Testis (tissue), 2 donors: ENCODE measurements at regions not wholly inside any gene's neighbourhood (a gene's known extent, or its start where the extent isn't known, plus 50 kb on each side); places are given as distances from the start of the nearest gene placed in this dataset.

Experiments
- POLR2A ChIP-seq: fragments of 450-650 bp; IDR thresholded peaks from one replicate; pipeline ENCODE4 v1.6.1; 2017; ENCODE audit warnings: antibody characterized with exemption, mild to moderate bottlenecking, moderate library complexity
- TF ChIP-seq, protein P1 (sequence below), 3 experiments: fragments of 450-650 bp in 2 of 3; fragments of 200-600 bp in 1 of 3; sonication (generic) in 1 of 3; IDR thresholded peaks; one replicate each; pipeline ENCODE4 v1.5.1; 2016 to 2019; ENCODE audit warnings: antibody characterized with exemption in 3 of 3, mild to moderate bottlenecking in 2 of 3, moderate library complexity in 1 of 3

DNA sequence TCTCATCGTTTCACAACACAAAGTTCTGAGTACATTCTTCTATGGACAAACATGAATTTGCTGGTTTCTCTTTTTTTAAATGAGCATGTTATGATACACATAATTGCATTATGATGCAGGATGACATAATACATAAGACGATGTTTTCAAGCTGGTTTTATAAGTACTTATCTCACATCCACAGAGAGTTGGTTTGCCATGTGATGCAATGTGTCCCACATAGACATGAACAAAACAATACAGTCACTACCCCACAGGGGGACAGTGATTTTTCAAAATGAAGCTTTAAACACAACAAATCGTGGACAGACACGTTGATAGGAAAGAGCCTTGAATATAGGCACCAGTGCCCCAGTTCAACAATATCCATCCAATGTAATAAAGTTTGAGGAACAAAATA lies 447.1 kb downstream of the KLF12 start:
- TF ChIP-seq, protein P1, sequence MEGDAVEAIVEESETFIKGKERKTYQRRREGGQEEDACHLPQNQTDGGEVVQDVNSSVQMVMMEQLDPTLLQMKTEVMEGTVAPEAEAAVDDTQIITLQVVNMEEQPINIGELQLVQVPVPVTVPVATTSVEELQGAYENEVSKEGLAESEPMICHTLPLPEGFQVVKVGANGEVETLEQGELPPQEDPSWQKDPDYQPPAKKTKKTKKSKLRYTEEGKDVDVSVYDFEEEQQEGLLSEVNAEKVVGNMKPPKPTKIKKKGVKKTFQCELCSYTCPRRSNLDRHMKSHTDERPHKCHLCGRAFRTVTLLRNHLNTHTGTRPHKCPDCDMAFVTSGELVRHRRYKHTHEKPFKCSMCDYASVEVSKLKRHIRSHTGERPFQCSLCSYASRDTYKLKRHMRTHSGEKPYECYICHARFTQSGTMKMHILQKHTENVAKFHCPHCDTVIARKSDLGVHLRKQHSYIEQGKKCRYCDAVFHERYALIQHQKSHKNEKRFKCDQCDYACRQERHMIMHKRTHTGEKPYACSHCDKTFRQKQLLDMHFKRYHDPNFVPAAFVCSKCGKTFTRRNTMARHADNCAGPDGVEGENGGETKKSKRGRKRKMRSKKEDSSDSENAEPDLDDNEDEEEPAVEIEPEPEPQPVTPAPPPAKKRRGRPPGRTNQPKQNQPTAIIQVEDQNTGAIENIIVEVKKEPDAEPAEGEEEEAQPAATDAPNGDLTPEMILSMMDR (IDR thresholded peaks at IDR 0.05): no peak
- no peak for TF ChIP-seq POLR2A
